ENCODE measurements at regions not wholly inside any gene's neighbourhood (a gene's known extent, or its start where the extent isn't known, plus 50 kb on each side); places are given as distances from the start of the nearest gene placed in this dataset.

DNA sequence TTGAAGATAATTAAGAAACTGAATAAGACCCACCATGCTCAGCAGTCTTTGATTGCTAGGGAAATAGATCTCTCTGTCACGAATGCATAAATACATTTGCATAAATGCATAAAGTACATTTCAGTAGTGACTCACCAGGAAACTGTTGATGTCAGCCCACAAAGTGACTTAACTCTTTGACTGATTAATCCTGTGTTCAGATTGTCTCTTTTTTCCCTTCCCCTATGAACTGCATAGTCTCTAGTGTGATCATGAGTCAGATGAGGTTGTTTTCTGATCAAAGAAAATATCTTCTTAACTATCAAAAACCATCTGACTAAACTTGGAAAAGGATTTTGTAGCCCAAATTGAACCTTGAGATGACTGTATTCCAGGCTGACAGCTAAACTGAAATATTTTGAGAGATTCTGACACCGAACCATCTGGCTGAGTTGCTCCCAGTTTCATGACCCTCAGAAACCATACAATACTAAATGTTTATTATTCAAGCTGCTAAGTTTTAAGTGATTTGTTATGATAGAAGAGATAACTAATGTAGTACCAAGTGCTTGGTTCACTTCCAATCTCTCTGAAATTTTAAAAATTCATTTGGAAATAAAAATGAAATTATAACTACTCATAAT is 1381.5 kb upstream of the AGA start (continued):
- TF ChIP-seq PBX3 (CRISPR knock-in tag; IDR thresholded peaks at IDR 0.05; ENCODE audit: borderline replicate concordance) (no peak), TBP (CRISPR knock-in tag; IDR thresholded peaks at IDR 0.05) (no peak), THAP8 (CRISPR knock-in tag; IDR thresholded peaks at IDR 0.05; ENCODE audit: borderline replicate concordance) (no peak), ZNF841 (CRISPR knock-in tag; IDR thresholded peaks at IDR 0.05; ENCODE audit: borderline replicate concordance) (no peak)
- TF ChIP-seq, protein P1, sequence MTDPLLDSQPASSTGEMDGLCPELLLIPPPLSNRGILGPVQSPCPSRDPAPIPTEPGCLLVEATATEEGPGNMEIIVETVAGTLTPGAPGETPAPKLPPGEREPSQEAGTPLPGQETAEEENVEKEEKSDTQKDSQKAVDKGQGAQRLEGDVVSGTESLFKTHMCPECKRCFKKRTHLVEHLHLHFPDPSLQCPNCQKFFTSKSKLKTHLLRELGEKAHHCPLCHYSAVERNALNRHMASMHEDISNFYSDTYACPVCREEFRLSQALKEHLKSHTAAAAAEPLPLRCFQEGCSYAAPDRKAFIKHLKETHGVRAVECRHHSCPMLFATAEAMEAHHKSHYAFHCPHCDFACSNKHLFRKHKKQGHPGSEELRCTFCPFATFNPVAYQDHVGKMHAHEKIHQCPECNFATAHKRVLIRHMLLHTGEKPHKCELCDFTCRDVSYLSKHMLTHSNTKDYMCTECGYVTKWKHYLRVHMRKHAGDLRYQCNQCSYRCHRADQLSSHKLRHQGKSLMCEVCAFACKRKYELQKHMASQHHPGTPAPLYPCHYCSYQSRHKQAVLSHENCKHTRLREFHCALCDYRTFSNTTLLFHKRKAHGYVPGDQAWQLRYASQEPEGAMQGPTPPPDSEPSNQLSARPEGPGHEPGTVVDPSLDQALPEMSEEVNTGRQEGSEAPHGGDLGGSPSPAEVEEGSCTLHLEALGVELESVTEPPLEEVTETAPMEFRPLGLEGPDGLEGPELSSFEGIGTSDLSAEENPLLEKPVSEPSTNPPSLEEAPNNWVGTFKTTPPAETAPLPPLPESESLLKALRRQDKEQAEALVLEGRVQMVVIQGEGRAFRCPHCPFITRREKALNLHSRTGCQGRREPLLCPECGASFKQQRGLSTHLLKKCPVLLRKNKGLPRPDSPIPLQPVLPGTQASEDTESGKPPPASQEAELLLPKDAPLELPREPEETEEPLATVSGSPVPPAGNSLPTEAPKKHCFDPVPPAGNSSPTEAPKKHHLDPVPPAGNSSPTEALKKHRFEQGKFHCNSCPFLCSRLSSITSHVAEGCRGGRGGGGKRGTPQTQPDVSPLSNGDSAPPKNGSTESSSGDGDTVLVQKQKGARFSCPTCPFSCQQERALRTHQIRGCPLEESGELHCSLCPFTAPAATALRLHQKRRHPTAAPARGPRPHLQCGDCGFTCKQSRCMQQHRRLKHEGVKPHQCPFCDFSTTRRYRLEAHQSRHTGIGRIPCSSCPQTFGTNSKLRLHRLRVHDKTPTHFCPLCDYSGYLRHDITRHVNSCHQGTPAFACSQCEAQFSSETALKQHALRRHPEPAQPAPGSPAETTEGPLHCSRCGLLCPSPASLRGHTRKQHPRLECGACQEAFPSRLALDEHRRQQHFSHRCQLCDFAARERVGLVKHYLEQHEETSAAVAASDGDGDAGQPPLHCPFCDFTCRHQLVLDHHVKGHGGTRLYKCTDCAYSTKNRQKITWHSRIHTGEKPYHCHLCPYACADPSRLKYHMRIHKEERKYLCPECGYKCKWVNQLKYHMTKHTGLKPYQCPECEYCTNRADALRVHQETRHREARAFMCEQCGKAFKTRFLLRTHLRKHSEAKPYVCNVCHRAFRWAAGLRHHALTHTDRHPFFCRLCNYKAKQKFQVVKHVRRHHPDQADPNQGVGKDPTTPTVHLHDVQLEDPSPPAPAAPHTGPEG (CRISPR knock-in tag; IDR thresholded peaks at IDR 0.05): no peak

Data from HepG2 (cell line).